GM12878 (cell line): ENCODE measurements at regions not wholly inside any gene's neighbourhood (a gene's known extent, or its start where the extent isn't known, plus 50 kb on each side); places are given as distances from the start of the nearest gene placed in this dataset.

Source experiments
- ATAC-seq: fragments of 200-7000 bp; cut with Tn5 transposase; 3 replicates; pipeline ENCODE4 v1.9.1; 2020; ENCODE audit warnings: mild to moderate bottlenecking, moderate library complexity
- BruUV-seq: library from RNA; stranded (reverse); fragments of 400-500 nt; replicated peaks from 2 replicates; lab custom pipeline; 2021; lab: Mats Ljungman, UMichigan
- CTCF ChIA-PET: fragments of 300-600 bp; sonication (Branson Sonifier 250); formaldehyde crosslinking; extraction: SDS; loops from one replicate; lab custom pipeline; 2021; ENCODE audit warnings: inconsistent platforms; lab: Yijun Ruan, JAX
- POLR2A ChIA-PET: fragments of 350-600 bp; formaldehyde crosslinking; extraction: SDS; loops from one replicate; lab custom pipeline; 2021; ENCODE audit warnings: inconsistent platforms; lab: Charles Lee
- RAD21 ChIA-PET: fragments of 300-600 bp; sonication (Branson Sonifier 250); formaldehyde crosslinking; loops from one replicate; lab custom pipeline; 2023; ENCODE audit warnings: antibody characterized with exemption; ENCODE audit not compliant: unreplicated experiment; lab: Charles Lee
- SMC1A ChIA-PET: fragments of 300-600 bp; sonication (Branson Sonifier 250); formaldehyde crosslinking; loops from one replicate; lab custom pipeline; 2023; ENCODE audit not compliant: unreplicated experiment, uncharacterized antibody; lab: Charles Lee
- DNase-seq: peaks from one replicate; pipeline ENCODE4 v3.0.0-alpha.2; 2011; ENCODE audit warnings: low read depth, low spot score
- FAIRE-seq: peaks from 3 replicates; lab custom pipeline; 2011; peaks lifted over from hg19 to GRCh38; lab: Jason Lieb, UNC
- H2AFZ ChIP-seq: 2 replicates; pipeline ENCODE4 v1.6.0; 2011; ENCODE audit warnings: low read depth, low read length, control low read depth; ENCODE audit not compliant: control insufficient read depth
- H3K27ac ChIP-seq: 2 replicates; pipeline ENCODE4 v1.5.1; 2011; ENCODE audit warnings: control low read depth; ENCODE audit not compliant: control insufficient read depth, insufficient read depth
- H3K27me3 ChIP-seq, 2 experiments: replicated peaks in 1 of 2; 2 replicates each; pipeline versions ENCODE4 v1.6.0 to v1.6.1; 2011; ENCODE audit warnings: low read length in 1 of 2; ENCODE audit not compliant: control insufficient read depth in 2 of 2, insufficient read depth in 2 of 2
- H3K36me3 ChIP-seq, 2 experiments: 2 replicates each; pipeline ENCODE4 v1.5.1; 2011; ENCODE audit warnings: low read length in 1 of 2; ENCODE audit not compliant: control insufficient read depth in 2 of 2, insufficient read depth in 2 of 2
- H3K4me1 ChIP-seq: 2 replicates; pipeline ENCODE4 v1.6.1; 2011; ENCODE audit warnings: mild to moderate bottlenecking, low read length, moderate library complexity, mixed read lengths; ENCODE audit not compliant: control insufficient read depth, insufficient read depth
- H3K4me2 ChIP-seq: 2 replicates; pipeline ENCODE4 v1.6.0; 2011; ENCODE audit warnings: control low read depth; ENCODE audit not compliant: control insufficient read depth, insufficient read depth
- H3K4me3 ChIP-seq: fragments of 200-600 bp; sonication (generic); 2 replicates; pipeline ENCODE4 v1.5.1; 2016
- H3K79me2 ChIP-seq: 2 replicates; pipeline ENCODE4 v1.6.0; 2011; ENCODE audit warnings: low read length; ENCODE audit not compliant: control insufficient read depth, insufficient read depth
- H3K9ac ChIP-seq: 2 replicates; pipeline ENCODE4 v1.8.0; 2011; ENCODE audit warnings: low read length, control low read depth, mixed read lengths; ENCODE audit not compliant: control insufficient read depth, insufficient read depth
- H3K9me3 ChIP-seq: replicated peaks from 3 replicates; pipeline ENCODE4 v1.5.1; 2011; ENCODE audit warnings: mild to moderate bottlenecking, low read length; ENCODE audit not compliant: control insufficient read depth, insufficient read depth
- H4K20me1 ChIP-seq: 2 replicates; pipeline ENCODE4 v1.6.0; 2011; ENCODE audit not compliant: control insufficient read depth, insufficient read depth
- CREM ChIP-seq: IDR thresholded peaks from 2 replicates; pipeline ENCODE4 v1.6.1; 2014; ENCODE audit warnings: antibody characterized with exemption, low read depth
- DPF2 ChIP-seq: fragments of 450-650 bp; IDR thresholded peaks from 2 replicates; pipeline ENCODE4 v1.6.1; 2017; ENCODE audit warnings: mild to moderate bottlenecking
- EP300 ChIP-seq, 2 experiments: fragments of 150-350 bp in 1 of 2; IDR thresholded peaks; 2 replicates each; pipeline ENCODE4 v1.6.1; 2011 to 2012; ENCODE audit warnings: low read depth in 2 of 2, low read length in 2 of 2, borderline replicate concordance in 1 of 2, improper control_type of control experiment in 1 of 2, inconsistent platforms in 1 of 2; ENCODE audit not compliant: control insufficient read depth in 1 of 2
- EZH2 ChIP-seq: IDR thresholded peaks from 2 replicates; pipeline ENCODE4 v1.6.1; 2012; ENCODE audit warnings: low read depth, mild to moderate bottlenecking, control low read depth, inconsistent platforms, low read length, borderline replicate concordance; ENCODE audit not compliant: control insufficient read depth
- NFYB ChIP-seq: IDR thresholded peaks from 2 replicates; pipeline ENCODE4 v1.6.1; 2011; ENCODE audit warnings: low read depth, mild to moderate bottlenecking, low read length, improper control_type of control experiment, moderate library complexity; ENCODE audit not compliant: insufficient read depth
- NR2C2 ChIP-seq: IDR thresholded peaks from 2 replicates; pipeline ENCODE4 v1.6.1; 2011; ENCODE audit warnings: borderline replicate concordance, low read depth; ENCODE audit not compliant: control insufficient read depth, insufficient read length
- STAT3 ChIP-seq: IDR thresholded peaks from 2 replicates; pipeline ENCODE4 v1.6.1; 2011; ENCODE audit warnings: low read depth, low read length, improper control_type of control experiment
- TCF3 ChIP-seq: IDR thresholded peaks from 2 replicates; pipeline ENCODE4 v1.6.1; 2012; ENCODE audit warnings: low read depth, mild to moderate bottlenecking, low read length, borderline replicate concordance; ENCODE audit not compliant: insufficient read depth
- TCF7 ChIP-seq: IDR thresholded peaks from 2 replicates; pipeline ENCODE4 v1.6.1; 2014; ENCODE audit warnings: antibody characterized with exemption, borderline replicate concordance
- ZSCAN29 ChIP-seq: fragments of 450-650 bp; IDR thresholded peaks from 2 replicates; pipeline ENCODE4 v1.6.1; 2017; ENCODE audit warnings: mild to moderate bottlenecking, moderate library complexity
- WGBS: methylation state at CpG from one replicate; pipeline ENCODE4 v1.1.6; 2016; ENCODE audit warnings: low lambda C conversion rate; ENCODE audit not compliant: insufficient replicate concordance, insufficient coverage; ENCODE audit errors: missing lambda C conversion rate; 5-methylcytosine and 5-hydroxymethylcytosine counted together
- in situ Hi-C: fragments of 300-500 bp; cut with MboI; formaldehyde crosslinking; loops from 9 replicates; pipeline ENCODE4 v1.14.3; 2018; ENCODE audit warnings: mixed read lengths
- intact Hi-C: fragments of 100-400 bp; cut with micrococcal nuclease; formaldehyde crosslinking; loops from one replicate; pipeline ENCODE4 v1.14.2; 2022; ENCODE audit not compliant: unreplicated experiment
- TF ChIP-seq, protein P1 (sequence below): fragments of 450-650 bp; IDR thresholded peaks from 2 replicates; pipeline ENCODE4 v1.6.1; 2016; ENCODE audit warnings: mild to moderate bottlenecking
- TF ChIP-seq, protein P2 (sequence below): IDR thresholded peaks from 2 replicates; pipeline ENCODE4 v1.6.1; 2011; ENCODE audit warnings: borderline replicate concordance, low read depth, mild to moderate bottlenecking, moderate library complexity, mixed read lengths, low read length; ENCODE audit not compliant: insufficient read depth; ENCODE audit errors: extremely low read length
- TF ChIP-seq, protein P3 (sequence below): fragments of 450-650 bp; IDR thresholded peaks from 2 replicates; pipeline ENCODE4 v1.6.1; 2016; ENCODE audit warnings: mild to moderate bottlenecking, moderate library complexity, borderline replicate concordance

DNA sequence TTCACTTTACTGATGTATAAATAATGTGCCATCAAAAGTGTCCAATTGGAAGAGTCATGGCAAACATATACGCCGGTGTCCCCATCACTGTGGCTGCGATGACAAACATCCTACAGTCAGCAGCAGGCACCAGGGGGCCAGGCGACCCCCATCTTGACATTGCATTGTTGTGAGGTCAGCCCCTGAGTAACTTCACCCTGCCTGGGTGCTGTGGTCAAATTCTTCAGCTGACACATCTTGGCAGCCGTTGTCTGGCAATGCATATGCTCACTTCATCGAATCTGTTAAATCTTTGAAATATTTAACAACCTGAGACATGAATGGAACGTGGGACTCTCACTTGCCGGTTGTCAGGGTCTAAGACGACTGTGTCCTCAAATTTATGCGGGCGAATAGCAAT, 430.9 kb downstream of the BRD1 start:
- ChIA-PET POLR2A (no interaction called here), SMC1A (no interaction called here), RAD21 (no interaction called here), CTCF (no interaction called here)
- DNase-seq: no peak
- Histone ChIP-seq H3K9me3 (no peaks in the 10 kb centered on the region; the same call in 2 of the 3 replicates), H3K27ac (no peak overlapping the region), H3K79me2 (no peaks in the 10 kb centered on the region), H3K4me3 (no peak overlapping the region), H3K36me3 (no peaks in the 10 kb centered on the region), H3K4me2 (no peak overlapping the region), H3K27me3 (no peaks in the 10 kb centered on the region), H4K20me1 (no peaks in the 10 kb centered on the region), H2AFZ (no peak overlapping the region), H3K9ac (no peak overlapping the region), H3K4me1 (no peaks in the 10 kb centered on the region)
- WGBS: 41% methylated on average over 11 of the region's 11 CpGs
- FAIRE-seq: no peak
- in situ Hi-C loops (no loop called here), intact Hi-C loops (no loop called here)
- no TSS peak for BruUV-seq
- TF ChIP-seq EZH2 (no peak), NR2C2 (no peak), TCF3 (no peak), STAT3 (no peak), EP300 (IDR thresholded peaks at IDR 0.05; ENCODE audit: borderline replicate concordance in 1 of 2, control insufficient read depth in 1 of 2, low read depth in 2 of 2, low read length in 2 of 2) (no peak), ZSCAN29 (no peak), TCF7 (no peak), DPF2 (no peak), NFYB (no peak), CREM (no peak)
- TF ChIP-seq, protein P1, sequence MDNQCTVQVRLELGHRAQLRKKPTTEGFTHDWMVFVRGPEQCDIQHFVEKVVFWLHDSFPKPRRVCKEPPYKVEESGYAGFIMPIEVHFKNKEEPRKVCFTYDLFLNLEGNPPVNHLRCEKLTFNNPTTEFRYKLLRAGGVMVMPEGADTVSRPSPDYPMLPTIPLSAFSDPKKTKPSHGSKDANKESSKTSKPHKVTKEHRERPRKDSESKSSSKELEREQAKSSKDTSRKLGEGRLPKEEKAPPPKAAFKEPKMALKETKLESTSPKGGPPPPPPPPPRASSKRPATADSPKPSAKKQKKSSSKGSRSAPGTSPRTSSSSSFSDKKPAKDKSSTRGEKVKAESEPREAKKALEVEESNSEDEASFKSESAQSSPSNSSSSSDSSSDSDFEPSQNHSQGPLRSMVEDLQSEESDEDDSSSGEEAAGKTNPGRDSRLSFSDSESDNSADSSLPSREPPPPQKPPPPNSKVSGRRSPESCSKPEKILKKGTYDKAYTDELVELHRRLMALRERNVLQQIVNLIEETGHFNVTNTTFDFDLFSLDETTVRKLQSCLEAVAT: no peak
- TF ChIP-seq, protein P2, sequence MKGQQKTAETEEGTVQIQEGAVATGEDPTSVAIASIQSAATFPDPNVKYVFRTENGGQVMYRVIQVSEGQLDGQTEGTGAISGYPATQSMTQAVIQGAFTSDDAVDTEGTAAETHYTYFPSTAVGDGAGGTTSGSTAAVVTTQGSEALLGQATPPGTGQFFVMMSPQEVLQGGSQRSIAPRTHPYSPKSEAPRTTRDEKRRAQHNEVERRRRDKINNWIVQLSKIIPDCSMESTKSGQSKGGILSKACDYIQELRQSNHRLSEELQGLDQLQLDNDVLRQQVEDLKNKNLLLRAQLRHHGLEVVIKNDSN: no peak
- TF ChIP-seq, protein P3, sequence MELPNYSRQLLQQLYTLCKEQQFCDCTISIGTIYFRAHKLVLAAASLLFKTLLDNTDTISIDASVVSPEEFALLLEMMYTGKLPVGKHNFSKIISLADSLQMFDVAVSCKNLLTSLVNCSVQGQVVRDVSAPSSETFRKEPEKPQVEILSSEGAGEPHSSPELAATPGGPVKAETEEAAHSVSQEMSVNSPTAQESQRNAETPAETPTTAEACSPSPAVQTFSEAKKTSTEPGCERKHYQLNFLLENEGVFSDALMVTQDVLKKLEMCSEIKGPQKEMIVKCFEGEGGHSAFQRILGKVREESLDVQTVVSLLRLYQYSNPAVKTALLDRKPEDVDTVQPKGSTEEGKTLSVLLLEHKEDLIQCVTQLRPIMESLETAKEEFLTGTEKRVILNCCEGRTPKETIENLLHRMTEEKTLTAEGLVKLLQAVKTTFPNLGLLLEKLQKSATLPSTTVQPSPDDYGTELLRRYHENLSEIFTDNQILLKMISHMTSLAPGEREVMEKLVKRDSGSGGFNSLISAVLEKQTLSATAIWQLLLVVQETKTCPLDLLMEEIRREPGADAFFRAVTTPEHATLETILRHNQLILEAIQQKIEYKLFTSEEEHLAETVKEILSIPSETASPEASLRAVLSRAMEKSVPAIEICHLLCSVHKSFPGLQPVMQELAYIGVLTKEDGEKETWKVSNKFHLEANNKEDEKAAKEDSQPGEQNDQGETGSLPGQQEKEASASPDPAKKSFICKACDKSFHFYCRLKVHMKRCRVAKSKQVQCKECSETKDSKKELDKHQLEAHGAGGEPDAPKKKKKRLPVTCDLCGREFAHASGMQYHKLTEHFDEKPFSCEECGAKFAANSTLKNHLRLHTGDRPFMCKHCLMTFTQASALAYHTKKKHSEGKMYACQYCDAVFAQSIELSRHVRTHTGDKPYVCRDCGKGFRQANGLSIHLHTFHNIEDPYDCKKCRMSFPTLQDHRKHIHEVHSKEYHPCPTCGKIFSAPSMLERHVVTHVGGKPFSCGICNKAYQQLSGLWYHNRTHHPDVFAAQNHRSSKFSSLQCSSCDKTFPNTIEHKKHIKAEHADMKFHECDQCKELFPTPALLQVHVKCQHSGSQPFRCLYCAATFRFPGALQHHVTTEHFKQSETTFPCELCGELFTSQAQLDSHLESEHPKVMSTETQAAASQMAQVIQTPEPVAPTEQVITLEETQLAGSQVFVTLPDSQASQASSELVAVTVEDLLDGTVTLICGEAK: no peak
- no peak for ATAC-seq
